Upper lobe of left lung (tissue), 4 donors: ENCODE measurements at regions not wholly inside any gene's neighbourhood (a gene's known extent, or its start where the extent isn't known, plus 50 kb on each side); places are given as distances from the start of the nearest gene placed in this dataset.

ENCODE experiments used
- CTCF ChIP-seq, 6 experiments: fragments of 450-650 bp in 4 of 6; fragments of 200-600 bp in 2 of 6; sonication (generic) in 2 of 6; IDR thresholded peaks; one replicate each; pipeline ENCODE4 v1.5.1; 2016 to 2019; ENCODE audit warnings: antibody characterized with exemption in 6 of 6
- EP300 ChIP-seq, 4 donors: sonication (generic); formaldehyde crosslinking; IDR thresholded peaks; one replicate each; pipeline ENCODE4 v1.5.1; 2017; ENCODE audit warnings: antibody characterized with exemption in 4 of 4, control low read depth in 2 of 4
- POLR2A ChIP-seq, 4 donors: fragments of 450-650 bp; IDR thresholded peaks; one replicate each; pipeline ENCODE4 v1.5.1; 2016 to 2017; ENCODE audit warnings: antibody characterized with exemption in 4 of 4, mild to moderate bottlenecking in 2 of 4
- POLR2AphosphoS5 ChIP-seq, 2 donors: sonication (generic); formaldehyde crosslinking; IDR thresholded peaks; one replicate each; pipeline ENCODE4 v1.5.1; 2017; ENCODE audit warnings: antibody characterized with exemption in 2 of 2

- TF ChIP-seq POLR2A (IDR thresholded peaks at IDR 0.05) (no peak), CTCF (IDR thresholded peaks at IDR 0.05) (no peak), POLR2AphosphoS5 (IDR thresholded peaks at IDR 0.05) (no peak), EP300 (IDR thresholded peaks at IDR 0.05) (no peak)
These were observed 142.7 kb upstream of the PPP1R26 start for GRCh38 chr9:135336722-135337527.
